SK-N-SH (cell line): ENCODE measurements at regions not wholly inside any gene's neighbourhood (a gene's known extent, or its start where the extent isn't known, plus 50 kb on each side); places are given as distances from the start of the nearest gene placed in this dataset.

Source experiments
- CTCF ChIA-PET: fragments of 300-600, 350-600 bp; formaldehyde crosslinking; extraction: SDS; loops from one replicate; lab custom pipeline; 2021; lab: Yijun Ruan, JAX
- POLR2A ChIA-PET: fragments of 350-600 bp; sonication (Branson Sonifier 250); formaldehyde crosslinking; extraction: SDS; loops from one replicate; lab custom pipeline; 2020; ENCODE audit warnings: antibody characterized with exemption, inconsistent platforms; lab: Yijun Ruan, JAX
- DNase-seq: peaks from one replicate; pipeline ENCODE4 v3.0.0; 2012
- H2AFZ ChIP-seq: fragments of 200-600 bp; sonication (generic); 2 replicates; pipeline ENCODE4 v1.8.1; 2016; ENCODE audit warnings: antibody characterized with exemption, mild to moderate bottlenecking, low read depth
- H3F3A ChIP-seq: fragments of 200-600 bp; sonication (generic); replicated peaks from 2 replicates; pipeline ENCODE3; 2016; ENCODE audit warnings: antibody characterized with exemption, mild to moderate bottlenecking; ENCODE audit not compliant: insufficient read depth
- H3K27ac ChIP-seq, 2 experiments: fragments of 200-500 bp in 1 of 2; fragments of 200-600 bp in 1 of 2; sonication (Bioruptor generic) in 1 of 2; sonication (generic), shearing (Covaris generic) in 1 of 2; 2 replicates each; pipeline versions ENCODE4 v1.5.1 to v1.6.1; 2014 to 2016; ENCODE audit warnings: low read depth in 2 of 2, inconsistent platforms in 1 of 2, low read length in 1 of 2, mild to moderate bottlenecking in 1 of 2, mixed read lengths in 1 of 2
- H3K27me3 ChIP-seq: fragments of 200-600 bp; sonication (generic), shearing (Covaris generic); 2 replicates; pipeline ENCODE4 v1.6.1; 2016; ENCODE audit warnings: mixed run types; ENCODE audit not compliant: insufficient read depth
- H3K36me3 ChIP-seq, 2 experiments: fragments of 200-500 bp in 1 of 2; fragments of 200-600 bp in 1 of 2; sonication (Bioruptor generic) in 1 of 2; sonication (generic) in 1 of 2; replicated peaks in 1 of 2; 2 replicates each; pipeline versions ENCODE3 to v1.5.1; 2014 to 2016; ENCODE audit warnings: low read length in 1 of 2, mild to moderate bottlenecking in 1 of 2; ENCODE audit not compliant: insufficient read depth in 2 of 2, control insufficient read depth in 1 of 2
- H3K4me1 ChIP-seq, 2 experiments: fragments of 200-500 bp in 1 of 2; fragments of 200-600 bp in 1 of 2; sonication (Bioruptor generic) in 1 of 2; sonication (generic), shearing (Covaris generic) in 1 of 2; 2 replicates each; pipeline versions ENCODE4 v1.5.1 to v1.6.1; 2014 to 2016; ENCODE audit warnings: low read depth in 1 of 2, low read length in 1 of 2, mixed run types in 1 of 2; ENCODE audit not compliant: insufficient read depth in 2 of 2, control insufficient read depth in 1 of 2
- H3K4me2 ChIP-seq: fragments of 200-600 bp; sonication (generic), shearing (Covaris generic); 2 replicates; pipeline ENCODE4 v1.6.1; 2017; ENCODE audit warnings: mixed run types
- H3K4me3 ChIP-seq, 2 experiments: fragments of 200-500 bp in 1 of 2; fragments of 200-600 bp in 1 of 2; sonication (Bioruptor generic) in 1 of 2; sonication (generic), shearing (Covaris generic) in 1 of 2; 2 replicates each; pipeline versions ENCODE4 v1.5.1 to v1.8.1; 2014 to 2016; ENCODE audit warnings: low read depth in 2 of 2, inconsistent platforms in 1 of 2, low read length in 1 of 2, mild to moderate bottlenecking in 1 of 2, mixed read lengths in 1 of 2, moderate library complexity in 1 of 2
- H3K79me2 ChIP-seq: fragments of 200-600 bp; sonication (generic); 2 replicates; pipeline ENCODE4 v1.8.1; 2017; ENCODE audit warnings: mild to moderate bottlenecking; ENCODE audit not compliant: insufficient read depth
- H3K9ac ChIP-seq: fragments of 200-600 bp; sonication (generic); 2 replicates; pipeline ENCODE4 v1.6.1; 2017; ENCODE audit warnings: mixed run types
- H3K9me2 ChIP-seq: fragments of 200-600 bp; sonication (generic); 2 replicates; pipeline ENCODE4 v1.6.1; 2017; ENCODE audit warnings: mixed run types
- H3K9me3 ChIP-seq: fragments of 200-600 bp; sonication (generic); 2 replicates; pipeline ENCODE4 v1.6.1; 2017; ENCODE audit warnings: mixed run types, mild to moderate bottlenecking, moderate library complexity
- H4K20me1 ChIP-seq: fragments of 200-600 bp; sonication (generic); 2 replicates; pipeline ENCODE4 v1.6.1; 2017; ENCODE audit warnings: mild to moderate bottlenecking, mixed run types; ENCODE audit not compliant: insufficient read depth
- CHD2 ChIP-seq: fragments of 150-350 bp; IDR thresholded peaks from 2 replicates; pipeline ENCODE4 v1.6.1; 2018; ENCODE audit warnings: low read length; ENCODE audit not compliant: partially characterized antibody
- EZH2phosphoT487 ChIP-seq: fragments of 200-600 bp; sonication (generic); IDR thresholded peaks from 2 replicates; pipeline ENCODE4 v1.6.1; 2017; ENCODE audit warnings: low read depth, mixed run types, mild to moderate bottlenecking, antibody characterized with exemption, moderate library complexity, borderline replicate concordance
- FOSL2 ChIP-seq: IDR thresholded peaks from 2 replicates; pipeline ENCODE4 v1.4.0; 2012; ENCODE audit warnings: low read depth, mild to moderate bottlenecking, moderate library complexity, borderline replicate concordance
- FOXJ3 ChIP-seq: sonication (generic); formaldehyde crosslinking; IDR thresholded peaks from 2 replicates; pipeline ENCODE4 v1.5.1; 2020; ENCODE audit warnings: mild to moderate bottlenecking, missing genetic modification reagents
- GABPA ChIP-seq: IDR thresholded peaks from 2 replicates; pipeline ENCODE4 v1.4.0; 2012; ENCODE audit warnings: low read depth, mild to moderate bottlenecking
- GATA2 ChIP-seq: sonication (generic); formaldehyde crosslinking; IDR thresholded peaks from 2 replicates; pipeline ENCODE4 v1.5.0; 2020; ENCODE audit warnings: mild to moderate bottlenecking, missing genetic modification reagents
- JUND ChIP-seq: IDR thresholded peaks from 2 replicates; pipeline ENCODE4 v1.4.0; 2012
- POLR2AphosphoS5 ChIP-seq: IDR thresholded peaks from 2 replicates; pipeline ENCODE4 v1.6.1; 2012; ENCODE audit warnings: low read depth, low read length
- RAD21 ChIP-seq: IDR thresholded peaks from 2 replicates; pipeline ENCODE4 v1.6.1; 2012; ENCODE audit warnings: mild to moderate bottlenecking, low read length
- RFX5 ChIP-seq: IDR thresholded peaks from 2 replicates; pipeline ENCODE4 v1.6.1; 2012; ENCODE audit warnings: mild to moderate bottlenecking, improper control_type of control experiment, low read length
- RXRA ChIP-seq: IDR thresholded peaks from 2 replicates; pipeline ENCODE4 v1.4.0; 2012; ENCODE audit warnings: low read depth, mild to moderate bottlenecking, borderline replicate concordance
- SIN3A ChIP-seq: IDR thresholded peaks from 2 replicates; pipeline ENCODE4 v1.6.1; 2012; ENCODE audit warnings: low read depth, mild to moderate bottlenecking, low read length, moderate library complexity, borderline replicate concordance
- SMC3 ChIP-seq: IDR thresholded peaks from 2 replicates; pipeline ENCODE4 v1.6.1; 2012; ENCODE audit warnings: low read depth, low read length, improper control_type of control experiment
- TCF12 ChIP-seq: IDR thresholded peaks from 2 replicates; pipeline ENCODE4 v1.4.0; 2012
- TEAD4 ChIP-seq: IDR thresholded peaks from 2 replicates; pipeline ENCODE4 v1.4.0; 2012; ENCODE audit warnings: mild to moderate bottlenecking, borderline replicate concordance; ENCODE audit not compliant: insufficient read depth
- WGBS: methylation state at CpG from one replicate; pipeline ENCODE4 v1.1.6; 2017; ENCODE audit warnings: low lambda C conversion rate; 5-methylcytosine and 5-hydroxymethylcytosine counted together
- TF ChIP-seq, protein P1 (sequence below): IDR thresholded peaks from 2 replicates; pipeline ENCODE4 v1.6.1; 2012; ENCODE audit warnings: mild to moderate bottlenecking, low read depth, low read length, moderate library complexity
- TF ChIP-seq, protein P2 (sequence below): fragments of 150-350 bp; IDR thresholded peaks from 2 replicates; pipeline ENCODE4 v1.6.1; 2017; ENCODE audit warnings: antibody characterized with exemption, low read length, low read depth, borderline replicate concordance
- TF ChIP-seq, protein P3 (sequence below): IDR thresholded peaks from 2 replicates; pipeline ENCODE4 v1.4.0; 2012; ENCODE audit warnings: low read depth, borderline replicate concordance
- TF ChIP-seq, protein P4 (sequence below): IDR thresholded peaks from 2 replicates; pipeline ENCODE4 v1.4.0; 2012; ENCODE audit warnings: low read depth

DNA sequence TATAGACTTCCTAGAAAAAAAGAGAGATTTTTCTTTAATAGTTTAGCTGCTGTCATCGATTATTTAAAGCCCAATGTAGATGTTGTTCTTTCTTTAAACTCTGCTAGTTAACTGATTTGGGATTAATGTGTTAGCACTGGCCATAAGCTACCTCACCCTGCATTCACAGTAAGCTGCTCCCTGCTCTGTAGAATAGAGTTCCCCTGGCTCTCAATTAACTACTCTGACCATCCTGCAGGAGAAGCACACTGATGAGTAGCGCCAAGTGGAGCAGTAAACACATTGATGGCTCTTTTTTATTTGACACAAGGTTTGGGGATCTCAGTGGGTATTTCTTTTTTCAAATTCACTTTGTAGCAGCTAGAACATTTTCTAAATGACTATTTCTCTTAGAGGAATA lies 807.9 kb upstream of the ZNF608 start:
- Histone ChIP-seq H3K79me2 (no peaks in the 10 kb centered on the region), H3F3A (peaks cover 13% of the 10 kb centered on the region), H3K4me1 (peaks cover 17 to 23% of the 10 kb centered on the region in 2 experiments), H3K27me3 (no peaks in the 10 kb centered on the region), H3K36me3 (no peaks in the 10 kb centered on the region), H3K9ac (no peak overlapping the region), H2AFZ (no peak overlapping the region), H3K4me2 (no peak overlapping the region), H4K20me1 (no peaks in the 10 kb centered on the region), H3K9me2 (no peaks in the 10 kb centered on the region), H3K27ac (no peak overlapping the region), H3K4me3 (no peak overlapping the region), H3K9me3 (no peaks in the 10 kb centered on the region)
- ChIA-PET POLR2A (no interaction called here), CTCF (interaction anchor here (0.6 to 1.2 kb wide), 2 partner anchors 54 to 662 kb away, joined by 3 read pairs; no protein-coding TSS in a partner anchor)
- WGBS, result 75% methylated on average over 2 of the region's 2 CpGs
- no peak for DNase-seq
- TF ChIP-seq SIN3A (no peak), EZH2phosphoT487 (no peak), RFX5 (no peak), RAD21 (no peak), GATA2 (CRISPR knock-in tag) (no peak), FOXJ3 (CRISPR knock-in tag) (no peak), CHD2 (no peak), FOSL2 (no peak), SMC3 (no peak), TEAD4 (no peak), POLR2AphosphoS5 (no peak), RXRA (no peak), JUND (no peak), TCF12 (no peak), GABPA (no peak)
- TF ChIP-seq, protein P1, sequence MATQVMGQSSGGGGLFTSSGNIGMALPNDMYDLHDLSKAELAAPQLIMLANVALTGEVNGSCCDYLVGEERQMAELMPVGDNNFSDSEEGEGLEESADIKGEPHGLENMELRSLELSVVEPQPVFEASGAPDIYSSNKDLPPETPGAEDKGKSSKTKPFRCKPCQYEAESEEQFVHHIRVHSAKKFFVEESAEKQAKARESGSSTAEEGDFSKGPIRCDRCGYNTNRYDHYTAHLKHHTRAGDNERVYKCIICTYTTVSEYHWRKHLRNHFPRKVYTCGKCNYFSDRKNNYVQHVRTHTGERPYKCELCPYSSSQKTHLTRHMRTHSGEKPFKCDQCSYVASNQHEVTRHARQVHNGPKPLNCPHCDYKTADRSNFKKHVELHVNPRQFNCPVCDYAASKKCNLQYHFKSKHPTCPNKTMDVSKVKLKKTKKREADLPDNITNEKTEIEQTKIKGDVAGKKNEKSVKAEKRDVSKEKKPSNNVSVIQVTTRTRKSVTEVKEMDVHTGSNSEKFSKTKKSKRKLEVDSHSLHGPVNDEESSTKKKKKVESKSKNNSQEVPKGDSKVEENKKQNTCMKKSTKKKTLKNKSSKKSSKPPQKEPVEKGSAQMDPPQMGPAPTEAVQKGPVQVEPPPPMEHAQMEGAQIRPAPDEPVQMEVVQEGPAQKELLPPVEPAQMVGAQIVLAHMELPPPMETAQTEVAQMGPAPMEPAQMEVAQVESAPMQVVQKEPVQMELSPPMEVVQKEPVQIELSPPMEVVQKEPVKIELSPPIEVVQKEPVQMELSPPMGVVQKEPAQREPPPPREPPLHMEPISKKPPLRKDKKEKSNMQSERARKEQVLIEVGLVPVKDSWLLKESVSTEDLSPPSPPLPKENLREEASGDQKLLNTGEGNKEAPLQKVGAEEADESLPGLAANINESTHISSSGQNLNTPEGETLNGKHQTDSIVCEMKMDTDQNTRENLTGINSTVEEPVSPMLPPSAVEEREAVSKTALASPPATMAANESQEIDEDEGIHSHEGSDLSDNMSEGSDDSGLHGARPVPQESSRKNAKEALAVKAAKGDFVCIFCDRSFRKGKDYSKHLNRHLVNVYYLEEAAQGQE, result no peak
- TF ChIP-seq, protein P2, sequence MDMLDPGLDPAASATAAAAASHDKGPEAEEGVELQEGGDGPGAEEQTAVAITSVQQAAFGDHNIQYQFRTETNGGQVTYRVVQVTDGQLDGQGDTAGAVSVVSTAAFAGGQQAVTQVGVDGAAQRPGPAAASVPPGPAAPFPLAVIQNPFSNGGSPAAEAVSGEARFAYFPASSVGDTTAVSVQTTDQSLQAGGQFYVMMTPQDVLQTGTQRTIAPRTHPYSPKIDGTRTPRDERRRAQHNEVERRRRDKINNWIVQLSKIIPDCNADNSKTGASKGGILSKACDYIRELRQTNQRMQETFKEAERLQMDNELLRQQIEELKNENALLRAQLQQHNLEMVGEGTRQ, result no peak
- TF ChIP-seq, protein P3, sequence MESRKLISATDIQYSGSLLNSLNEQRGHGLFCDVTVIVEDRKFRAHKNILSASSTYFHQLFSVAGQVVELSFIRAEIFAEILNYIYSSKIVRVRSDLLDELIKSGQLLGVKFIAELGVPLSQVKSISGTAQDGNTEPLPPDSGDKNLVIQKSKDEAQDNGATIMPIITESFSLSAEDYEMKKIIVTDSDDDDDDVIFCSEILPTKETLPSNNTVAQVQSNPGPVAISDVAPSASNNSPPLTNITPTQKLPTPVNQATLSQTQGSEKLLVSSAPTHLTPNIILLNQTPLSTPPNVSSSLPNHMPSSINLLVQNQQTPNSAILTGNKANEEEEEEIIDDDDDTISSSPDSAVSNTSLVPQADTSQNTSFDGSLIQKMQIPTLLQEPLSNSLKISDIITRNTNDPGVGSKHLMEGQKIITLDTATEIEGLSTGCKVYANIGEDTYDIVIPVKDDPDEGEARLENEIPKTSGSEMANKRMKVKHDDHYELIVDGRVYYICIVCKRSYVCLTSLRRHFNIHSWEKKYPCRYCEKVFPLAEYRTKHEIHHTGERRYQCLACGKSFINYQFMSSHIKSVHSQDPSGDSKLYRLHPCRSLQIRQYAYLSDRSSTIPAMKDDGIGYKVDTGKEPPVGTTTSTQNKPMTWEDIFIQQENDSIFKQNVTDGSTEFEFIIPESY, result no peak
- TF ChIP-seq, protein P4, sequence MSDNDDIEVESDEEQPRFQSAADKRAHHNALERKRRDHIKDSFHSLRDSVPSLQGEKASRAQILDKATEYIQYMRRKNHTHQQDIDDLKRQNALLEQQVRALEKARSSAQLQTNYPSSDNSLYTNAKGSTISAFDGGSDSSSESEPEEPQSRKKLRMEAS, result no peak
